ENCODE measurements at regions not wholly inside any gene's neighbourhood (a gene's known extent, or its start where the extent isn't known, plus 50 kb on each side); places are given as distances from the start of the nearest gene placed in this dataset.

GRCh38 chr12:83997423-83997822 is 915.2 kb downstream of the SLC6A15 start:
- H3K9me3 ChIP-seq, result peaks cover 0 to 6% (median 0%) of the 10 kb centered on the region in 4 donors
- TF ChIP-seq POLR2A (IDR thresholded peaks at IDR 0.05) (no peak), CTCF (IDR thresholded peaks at IDR 0.05) (no peak), EP300 (IDR thresholded peaks at IDR 0.05) (no peak)
- no peaks in the 10 kb centered on the region for H3K36me3 ChIP-seq
- no peaks in the 10 kb centered on the region for H3K27me3 ChIP-seq
- DNase-seq (ENCODE audit: low spot score in 2 of 2), result no peak
- no peak overlapping the region for H3K4me3 ChIP-seq
- no peak overlapping the region for H3K27ac ChIP-seq
- no peaks in the 10 kb centered on the region for H3K4me1 ChIP-seq

GRCh38 chr12:83996671-83997070 is 915.9 kb downstream of the SLC6A15 start:
- no peaks in the 10 kb centered on the region for H3K36me3 ChIP-seq
- H3K27me3 ChIP-seq, result no peaks in the 10 kb centered on the region
- no peak overlapping the region for H3K27ac ChIP-seq
- TF ChIP-seq EP300 (IDR thresholded peaks at IDR 0.05) (no peak), CTCF (IDR thresholded peaks at IDR 0.05) (no peak), POLR2A (IDR thresholded peaks at IDR 0.05) (no peak)
- no peak overlapping the region for H3K4me3 ChIP-seq
- H3K9me3 ChIP-seq, result peaks cover 0 to 6% (median 0%) of the 10 kb centered on the region in 4 donors
- 88 to 89% methylated on average over 1 of the region's 1 CpG for WGBS, 2 donors
- no peaks in the 10 kb centered on the region for H3K4me1 ChIP-seq
- no peak for DNase-seq (ENCODE audit: low spot score in 2 of 2)

- Histone ChIP-seq H3K9me3 (no peaks in the 10 kb centered on the region), H3K4me3 (no peak overlapping the region), H3K4me1 (no peaks in the 10 kb centered on the region), H3K27ac (no peak overlapping the region), H3K36me3 (no peaks in the 10 kb centered on the region), H3K27me3 (no peaks in the 10 kb centered on the region)
- WGBS, 2 donors, result 73 to 74% methylated on average over 2 of the region's 2 CpGs
- no peak for TF ChIP-seq CTCF (IDR thresholded peaks at IDR 0.05)
- no peak for TF ChIP-seq EP300 (IDR thresholded peaks at IDR 0.05)
- TF ChIP-seq POLR2A (IDR thresholded peaks at IDR 0.05), result no peak
- no peak for DNase-seq (ENCODE audit: low spot score in 2 of 2)
Observed at GRCh38 chr12:83985084-83985483, 927.5 kb downstream of the SLC6A15 start.

- no peaks in the 10 kb centered on the region for H3K4me1 ChIP-seq
- no peak for TF ChIP-seq EP300 (IDR thresholded peaks at IDR 0.05)
- no peak for TF ChIP-seq POLR2A (IDR thresholded peaks at IDR 0.05)
- TF ChIP-seq CTCF (IDR thresholded peaks at IDR 0.05), result no peak
- no peak overlapping the region for H3K4me3 ChIP-seq
- no peaks in the 10 kb centered on the region for H3K27me3 ChIP-seq
- H3K27ac ChIP-seq, result no peak overlapping the region
- no peak for DNase-seq (ENCODE audit: low spot score in 2 of 2)
- no peaks in the 10 kb centered on the region for H3K36me3 ChIP-seq
- peaks cover 0 to 5% (median 0%) of the 10 kb centered on the region in 4 donors for H3K9me3 ChIP-seq
Observed at GRCh38 chr12:83980398-83980797, 932.2 kb downstream of the SLC6A15 start.

GRCh38 chr12:83979785-83980184 is 932.8 kb downstream of the SLC6A15 start:
- Histone ChIP-seq H3K27ac (no peak overlapping the region), H3K9me3 (peaks cover 0 to 5% (median 0%) of the 10 kb centered on the region in 4 donors), H3K36me3 (no peaks in the 10 kb centered on the region), H3K27me3 (no peaks in the 10 kb centered on the region), H3K4me3 (no peak overlapping the region), H3K4me1 (no peaks in the 10 kb centered on the region)
- WGBS, 2 donors, result 85 to 90% methylated on average over 2 of the region's 2 CpGs
- no peak for DNase-seq (ENCODE audit: low spot score in 2 of 2)
- TF ChIP-seq POLR2A (IDR thresholded peaks at IDR 0.05) (no peak), CTCF (IDR thresholded peaks at IDR 0.05) (no peak), EP300 (IDR thresholded peaks at IDR 0.05) (no peak)
